HG03060 (cell line): ENCODE measurements at regions not wholly inside any gene's neighbourhood (a gene's known extent, or its start where the extent isn't known, plus 50 kb on each side); places are given as distances from the start of the nearest gene placed in this dataset.

Experiments used
- ATAC-seq: cut with Tn5 transposase; IDR thresholded peaks from one replicate; pipeline ENCODE4 v1.9.1; 2021; ENCODE audit warnings: low read depth, moderate number of reproducible peaks; ENCODE audit not compliant: unreplicated experiment

DNA sequence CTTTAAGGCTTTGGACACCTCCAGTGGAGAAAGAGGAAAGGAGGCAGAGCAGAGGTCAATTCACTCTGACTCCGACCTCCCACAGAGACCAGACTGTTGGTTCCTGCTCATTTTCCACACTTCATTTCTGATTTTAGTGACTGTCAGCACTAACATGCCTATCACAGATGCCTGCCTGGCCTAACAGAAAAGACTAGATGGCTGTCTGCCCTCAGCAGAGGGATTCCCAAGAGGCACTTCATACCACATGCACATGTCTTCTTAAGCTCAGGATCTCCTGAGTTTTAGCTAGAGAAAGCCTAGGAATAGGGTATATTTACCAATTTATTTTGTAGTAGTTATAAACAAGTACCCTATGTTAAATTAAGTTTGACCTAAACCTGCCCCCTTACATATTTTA, 336.0 kb downstream of the ENC1 start:
- no peak for ATAC-seq

DNA sequence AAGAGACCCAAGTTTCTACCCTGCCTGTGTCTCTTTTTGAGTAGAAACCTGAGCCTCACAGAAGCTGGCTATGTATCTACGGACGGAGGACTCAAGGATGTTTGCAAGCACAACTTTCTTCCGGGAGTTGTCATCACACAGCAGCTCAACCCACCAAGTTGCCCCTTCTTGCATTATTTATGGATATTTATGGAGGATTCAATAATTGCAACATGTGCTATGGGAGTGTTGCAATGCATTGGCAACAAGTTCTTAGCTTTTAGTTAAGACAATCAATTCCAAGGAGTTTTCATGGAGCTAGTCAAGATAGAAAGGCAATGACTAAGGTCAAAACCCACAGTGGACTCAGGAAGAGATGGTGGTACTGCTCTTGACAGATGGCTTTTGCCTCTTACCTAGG, 336.9 kb downstream of the ENC1 start:
- no peak for ATAC-seq

DNA sequence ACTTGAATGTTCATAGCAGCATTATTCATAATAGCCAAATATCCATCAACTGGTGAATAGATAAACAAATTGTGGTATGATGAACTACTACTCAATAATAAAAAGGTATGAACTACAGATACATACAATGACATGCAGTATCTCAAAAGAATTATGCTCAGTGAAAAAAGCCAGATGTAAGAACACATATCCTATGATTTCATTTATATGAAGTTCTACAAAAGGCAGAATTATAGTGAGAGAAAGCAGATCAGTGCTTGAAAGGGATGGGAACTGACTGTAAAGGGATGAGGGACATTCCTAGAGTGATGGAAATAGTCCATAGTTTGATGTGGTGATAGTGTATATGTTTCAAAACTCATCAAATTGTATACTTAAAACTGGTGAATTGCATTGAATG, 339.0 kb downstream of the ENC1 start:
- ATAC-seq = no peak

DNA sequence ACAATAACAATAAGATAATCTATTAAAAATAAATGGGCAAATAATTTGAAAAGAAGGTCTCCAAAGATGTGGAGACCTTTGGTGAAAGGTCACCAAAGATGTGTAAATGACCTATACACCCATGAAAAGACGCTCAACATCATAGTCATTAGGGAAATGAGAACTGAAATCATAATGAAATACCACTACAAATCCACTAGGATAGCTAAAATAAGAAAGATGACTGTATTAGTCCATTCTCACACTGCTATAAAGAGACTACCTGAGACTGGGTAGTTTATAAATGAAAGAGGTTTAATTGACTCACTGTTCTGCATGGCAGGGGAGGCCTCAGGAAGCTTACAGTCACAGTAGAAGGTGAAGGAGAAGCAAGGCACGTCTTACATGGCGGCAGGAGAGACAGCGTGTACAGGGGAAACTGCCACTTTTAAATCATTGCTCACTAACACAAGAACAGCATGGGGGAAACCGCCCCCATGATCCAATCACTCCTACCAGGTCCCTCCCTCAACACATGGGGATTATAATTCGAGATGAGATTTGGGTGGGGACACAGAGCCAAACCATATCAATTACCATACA, 339.6 kb downstream of the ENC1 start:
- no peak for ATAC-seq

DNA sequence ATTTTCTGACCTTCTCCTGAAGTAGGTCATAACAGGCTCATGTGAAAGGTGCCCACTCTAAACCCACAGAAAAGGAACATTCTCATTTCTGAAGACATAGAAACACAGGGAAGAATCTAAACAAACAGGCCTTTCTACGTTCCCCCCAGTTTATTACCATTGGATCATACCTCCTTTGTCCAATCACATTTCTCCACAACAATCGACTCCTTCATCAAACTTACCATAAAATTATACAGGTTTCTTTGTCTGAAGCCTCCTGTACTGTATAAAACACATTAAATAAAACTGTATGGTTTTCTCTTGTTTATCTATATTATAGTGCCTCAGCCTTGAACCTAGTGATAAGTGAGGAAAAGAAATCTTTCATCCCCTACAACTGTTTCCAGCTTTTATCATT, 340.7 kb downstream of the ENC1 start:
- no peak for ATAC-seq

DNA sequence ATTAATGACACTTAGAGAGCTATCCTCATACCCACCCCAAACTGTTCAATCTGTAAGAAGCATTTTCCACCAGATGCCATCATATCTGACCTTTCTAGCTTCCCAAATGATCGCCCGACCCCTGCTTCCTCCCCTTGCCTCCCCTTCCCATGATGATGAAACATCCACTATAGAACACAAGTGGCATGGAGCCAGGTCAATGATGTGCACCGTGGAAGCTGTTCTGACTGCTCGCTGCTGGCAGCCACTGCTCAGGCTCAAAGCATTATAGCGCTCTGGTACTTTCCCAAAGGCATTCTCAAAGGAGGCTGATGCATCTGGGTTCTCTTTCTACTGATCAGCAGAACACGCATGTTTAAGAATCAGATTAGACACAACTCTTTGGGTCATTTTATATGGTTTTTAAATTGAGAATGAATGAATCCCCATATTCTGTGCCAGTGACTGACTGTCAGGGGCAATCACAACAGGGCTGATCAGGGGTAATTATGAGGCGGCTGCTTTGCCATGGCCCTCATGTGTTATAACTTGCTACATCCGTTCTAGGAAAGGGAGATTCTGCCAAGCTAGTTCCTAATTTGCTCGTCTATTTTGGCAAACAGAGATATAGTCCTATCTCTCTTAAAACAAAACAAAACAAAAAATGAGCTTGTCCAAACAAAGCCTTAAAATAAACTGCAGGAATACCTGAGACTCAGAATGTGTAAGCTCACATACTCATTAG, 343.7 kb downstream of the ENC1 start:
- no peak for ATAC-seq

DNA sequence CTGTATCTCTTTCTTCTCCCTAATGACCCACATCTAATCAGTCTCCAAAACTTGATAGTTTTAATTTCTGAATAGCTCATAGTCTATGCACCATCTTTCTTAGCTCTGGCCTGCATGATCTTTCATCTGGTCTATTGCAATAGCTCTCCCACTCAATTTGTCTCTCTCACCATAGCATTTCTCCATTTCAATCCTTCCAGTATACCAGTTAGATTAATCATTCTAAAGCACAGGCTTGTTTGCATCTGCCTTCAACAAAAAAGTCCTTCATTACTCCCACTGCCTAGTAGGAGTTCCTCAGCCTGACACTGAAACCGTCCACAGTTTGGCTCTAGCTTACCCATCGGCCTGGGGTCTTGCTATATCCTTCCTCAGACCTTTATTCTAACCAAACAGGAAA, 344.9 kb downstream of the ENC1 start:
- no peak for ATAC-seq

DNA sequence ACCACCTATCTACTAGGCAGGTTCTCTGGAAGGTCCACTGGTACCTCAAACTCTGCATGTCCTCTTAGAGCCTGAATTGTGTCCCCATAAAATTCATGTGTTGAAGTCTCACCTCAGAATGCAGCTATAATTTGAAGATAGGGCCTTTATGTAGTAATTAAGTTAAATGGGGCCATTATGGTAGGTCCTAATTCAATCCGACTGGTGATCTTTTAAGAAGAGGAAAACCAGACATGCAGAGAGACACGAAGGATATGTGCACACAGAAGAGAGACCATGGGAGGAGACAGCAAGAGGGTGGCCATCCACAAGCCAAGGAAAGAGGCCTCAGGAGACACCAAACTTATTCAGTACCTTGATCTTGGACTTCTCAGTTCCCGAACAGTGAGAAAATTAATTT, 345.4 kb downstream of the ENC1 start:
- no peak for ATAC-seq

DNA sequence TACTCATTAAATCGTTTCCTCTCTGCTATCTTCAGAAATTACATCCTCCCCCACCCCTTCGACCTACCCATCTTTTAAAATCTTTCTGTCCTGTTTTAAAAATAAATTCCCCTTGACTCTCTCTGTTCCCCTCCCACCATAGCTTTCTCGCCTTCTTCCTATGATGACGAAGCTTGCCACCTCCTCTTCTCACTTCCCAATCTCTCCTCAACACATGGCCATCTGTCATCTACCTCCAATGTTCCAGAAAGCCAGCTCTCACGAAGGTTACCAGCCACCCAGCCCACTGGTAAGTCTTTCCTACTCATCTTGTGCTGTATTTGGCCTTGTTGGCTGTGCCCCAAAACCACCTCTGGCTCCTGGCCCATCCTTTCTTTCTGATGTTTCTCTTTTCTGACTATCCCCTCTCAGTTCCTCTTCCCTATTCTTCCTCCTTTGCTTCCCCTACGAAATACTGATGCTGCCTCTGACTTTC, 346.3 kb downstream of the ENC1 start:
- no peak for ATAC-seq

DNA sequence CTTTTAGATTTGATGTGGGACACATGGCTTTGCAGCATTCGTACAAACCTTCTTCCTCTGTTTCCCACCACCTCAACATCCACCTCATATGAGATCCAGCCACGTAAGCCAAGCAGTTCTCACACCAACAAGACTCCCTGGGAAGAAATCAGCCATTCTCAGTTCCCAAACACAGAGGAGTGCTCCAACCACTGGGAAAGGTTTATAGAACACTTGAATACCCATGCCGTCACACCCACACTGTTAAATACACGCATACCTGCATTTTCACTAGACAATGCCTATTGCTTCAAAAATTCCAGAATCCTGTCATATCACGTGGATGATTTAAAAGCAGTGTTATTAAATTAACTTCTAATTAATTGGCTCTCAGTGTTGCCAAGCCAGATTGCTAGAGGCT, 347.3 kb downstream of the ENC1 start:
- ATAC-seq = no peak

DNA sequence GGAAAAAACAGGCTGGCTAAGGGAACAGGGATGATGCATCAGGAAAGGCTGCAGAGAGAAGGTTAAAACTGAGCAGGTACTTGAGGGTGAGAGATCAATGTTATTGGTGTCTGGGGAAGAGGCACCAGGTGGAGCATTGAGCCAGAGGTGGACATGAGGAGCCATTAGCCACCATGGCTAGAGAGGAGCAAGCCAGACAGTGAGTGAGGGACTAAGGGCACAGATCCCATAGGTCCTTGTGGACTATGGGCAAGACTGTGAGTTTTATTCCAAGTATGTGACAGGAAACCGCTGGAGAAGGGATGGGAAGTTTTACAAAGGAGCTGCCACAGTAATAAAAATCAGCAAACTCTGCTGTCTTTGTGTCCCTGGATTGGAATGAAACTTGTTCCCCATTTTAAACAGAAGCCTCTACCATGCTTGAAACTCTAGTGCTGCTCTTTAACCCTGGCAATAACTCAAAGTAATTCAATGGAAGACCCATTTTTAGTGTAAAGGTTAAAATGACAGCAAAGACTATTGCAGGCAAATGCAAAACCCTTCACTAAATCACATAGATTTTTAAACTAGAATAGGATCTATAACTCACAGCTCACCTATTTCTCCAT, 349.8 kb downstream of the ENC1 start:
- ATAC-seq = no peak

DNA sequence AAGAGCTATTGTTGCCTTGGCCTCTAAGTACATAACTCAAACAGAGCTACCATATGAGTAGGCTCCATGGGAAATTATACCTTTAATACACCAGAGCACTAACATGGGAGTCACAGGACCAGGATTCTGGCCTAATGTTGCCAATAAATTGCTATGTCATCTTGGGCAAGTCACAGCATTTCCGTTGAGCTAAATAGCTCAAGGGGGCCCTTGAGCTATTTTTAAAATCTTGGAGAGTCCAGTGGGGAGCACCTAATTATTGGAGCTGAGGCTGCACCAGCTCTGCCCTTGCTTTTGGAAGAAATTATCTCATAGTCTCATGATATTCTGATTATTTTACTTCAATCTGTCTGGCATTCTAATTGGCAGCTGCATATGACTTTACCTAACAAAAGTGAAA, 350.8 kb downstream of the ENC1 start:
- ATAC-seq = no peak

DNA sequence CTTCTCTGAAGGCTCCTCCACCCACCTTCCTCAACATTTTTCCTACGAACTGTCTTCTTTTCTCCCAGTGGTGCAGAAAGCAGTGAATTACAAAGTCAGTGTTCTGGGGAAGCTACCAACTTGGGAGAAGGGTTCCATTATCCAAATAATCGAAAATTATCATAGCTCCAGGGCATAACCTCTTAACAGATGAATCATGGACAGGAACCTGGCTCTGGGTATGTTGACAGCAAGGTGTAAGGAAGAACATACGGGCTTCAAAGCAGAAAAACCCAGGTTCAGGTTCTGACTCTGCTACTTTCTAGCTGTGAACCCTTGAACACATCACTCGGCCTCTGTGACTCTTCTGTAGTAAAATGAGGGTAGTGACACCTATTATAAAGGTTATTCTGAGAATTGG, 351.3 kb downstream of the ENC1 start:
- ATAC-seq = no peak

DNA sequence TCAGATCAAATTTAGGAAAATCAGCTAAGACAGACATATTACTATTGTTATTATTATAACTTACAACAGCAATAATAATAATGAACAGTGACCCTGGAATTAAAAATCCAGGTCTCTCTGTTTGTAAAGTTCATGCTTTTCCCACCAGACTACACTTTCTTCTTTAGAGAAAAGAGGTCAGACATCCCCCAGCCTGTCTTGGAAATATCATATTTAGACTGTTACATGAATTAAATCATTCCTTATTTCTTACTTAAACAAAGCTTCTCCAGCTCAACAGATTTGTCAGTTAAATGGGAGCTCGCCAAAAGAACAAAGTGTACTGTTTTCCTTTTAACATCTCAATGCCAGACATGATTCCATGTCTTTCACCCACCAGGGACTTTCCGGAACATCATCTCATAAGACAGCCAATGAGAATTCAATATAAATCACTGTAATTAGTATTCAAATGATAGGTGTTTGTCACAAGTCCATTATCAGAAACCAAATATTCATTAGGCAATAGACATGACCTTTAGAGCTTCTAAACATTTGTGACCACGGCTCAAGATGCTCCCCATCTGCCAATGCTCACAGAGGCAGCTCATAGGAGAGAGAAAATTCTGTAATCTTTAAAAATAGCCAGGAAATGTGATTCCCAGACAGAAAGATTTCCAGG, 351.9 kb downstream of the ENC1 start:
- ATAC-seq = no peak

DNA sequence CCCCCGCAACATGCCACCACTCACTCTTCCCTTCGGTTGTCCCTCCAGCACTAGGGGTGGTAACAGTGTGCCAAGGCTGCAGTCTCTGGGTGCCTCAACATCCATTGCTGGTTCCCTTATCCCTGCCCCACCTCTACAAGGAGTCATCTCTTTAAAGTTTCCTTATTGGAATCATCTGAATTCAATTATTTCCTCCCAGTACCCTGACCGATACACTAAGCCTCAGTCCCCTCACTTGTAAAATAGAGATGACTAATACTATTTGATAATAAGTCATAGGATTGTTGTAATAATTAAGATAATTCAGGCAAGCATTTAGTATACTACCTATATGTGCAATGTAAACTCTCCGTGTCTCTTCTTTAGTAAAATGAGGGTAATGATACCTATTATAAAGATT, 352.5 kb downstream of the ENC1 start:
- no peak for ATAC-seq

DNA sequence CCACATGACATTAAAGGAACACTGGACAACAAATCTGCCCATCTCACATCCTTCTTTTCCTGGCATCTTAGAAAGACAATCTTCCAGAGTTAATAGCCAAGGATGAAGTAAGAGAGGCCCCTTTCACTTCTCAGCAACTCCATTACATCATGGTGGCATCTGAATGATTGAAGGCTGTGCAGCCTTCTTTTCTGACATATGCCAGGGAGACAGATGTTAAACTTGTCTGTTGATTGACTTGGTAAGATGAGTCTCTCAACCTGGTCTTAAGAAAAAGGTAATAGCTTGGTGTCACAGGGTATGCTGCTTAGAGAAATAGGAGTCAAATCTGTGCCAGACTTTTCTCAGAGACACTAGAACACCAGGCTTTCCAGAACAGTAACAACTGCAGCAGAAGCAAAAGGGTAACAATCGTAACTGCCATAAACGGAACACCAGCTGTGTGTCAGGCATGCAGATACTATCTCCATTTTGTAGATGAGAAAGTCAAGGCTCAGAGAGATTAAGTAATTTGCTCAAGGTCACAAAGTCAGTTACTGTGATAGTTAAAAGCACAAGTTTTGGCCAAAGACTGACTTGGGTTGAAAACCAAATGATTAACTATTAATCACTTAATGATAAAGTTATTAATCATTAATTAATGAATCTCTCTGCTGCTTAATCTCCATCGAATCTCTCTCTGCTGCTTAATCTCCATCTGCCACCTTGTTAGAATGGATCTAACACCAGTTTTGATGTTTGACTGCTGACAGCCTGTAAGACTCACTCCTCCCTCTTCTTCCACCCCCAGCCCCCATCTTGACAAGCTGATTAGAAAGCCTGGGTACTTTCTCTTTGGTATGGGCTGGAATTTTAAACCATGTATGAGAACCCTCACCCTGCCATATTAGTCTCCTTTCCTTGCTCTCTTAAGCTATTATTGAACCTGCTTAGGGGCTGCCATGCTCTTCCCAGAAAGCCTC, 353.5 kb downstream of the ENC1 start:
- no peak for ATAC-seq

DNA sequence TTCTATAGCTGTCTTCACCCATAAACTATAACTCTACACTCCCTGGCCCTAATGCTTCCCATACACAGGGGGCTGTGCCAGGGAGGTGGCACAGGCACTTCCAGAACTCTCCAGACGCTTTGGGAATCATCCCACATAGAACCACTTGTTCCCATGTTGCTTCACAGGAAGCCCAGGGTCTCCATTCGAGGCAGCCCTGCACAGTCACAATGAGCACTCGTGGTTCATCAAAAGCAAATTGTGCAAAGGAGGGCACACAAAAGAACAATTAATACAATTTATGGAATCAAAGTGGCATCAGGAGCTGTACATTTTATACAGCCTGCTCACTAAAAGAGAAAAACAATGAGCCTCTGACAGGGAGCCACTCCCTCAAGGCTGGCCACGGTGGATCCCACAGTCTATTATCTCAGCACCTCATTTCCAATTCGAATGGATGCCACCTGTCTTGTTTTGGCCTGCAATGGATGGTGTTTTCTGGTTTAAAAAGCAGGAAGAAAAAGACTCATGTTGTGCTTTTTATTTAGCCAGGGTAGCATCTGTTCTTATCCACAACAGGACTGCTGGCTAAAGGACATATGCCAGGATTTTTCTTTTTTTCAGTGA, 354.8 kb downstream of the ENC1 start:
- ATAC-seq = no peak

DNA sequence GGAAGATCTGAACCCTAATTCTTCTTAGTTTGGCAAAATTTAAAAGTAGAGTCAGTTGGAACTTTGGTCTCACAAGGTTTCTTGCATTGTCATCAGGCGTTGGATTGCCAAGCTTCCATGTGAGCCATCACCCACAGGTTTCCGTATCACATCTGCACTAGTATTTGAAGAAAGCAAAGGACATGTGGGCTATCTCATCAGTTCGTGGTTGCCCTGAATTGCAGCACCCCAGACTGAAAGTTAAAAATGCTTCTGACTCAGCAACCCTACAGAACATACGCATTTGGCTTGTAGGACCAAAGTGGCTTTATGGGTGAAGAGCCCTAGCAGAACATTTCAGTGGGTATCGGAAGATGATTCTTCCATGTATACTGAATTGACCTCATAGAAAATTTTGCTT, 358.0 kb downstream of the ENC1 start:
- ATAC-seq = no peak

DNA sequence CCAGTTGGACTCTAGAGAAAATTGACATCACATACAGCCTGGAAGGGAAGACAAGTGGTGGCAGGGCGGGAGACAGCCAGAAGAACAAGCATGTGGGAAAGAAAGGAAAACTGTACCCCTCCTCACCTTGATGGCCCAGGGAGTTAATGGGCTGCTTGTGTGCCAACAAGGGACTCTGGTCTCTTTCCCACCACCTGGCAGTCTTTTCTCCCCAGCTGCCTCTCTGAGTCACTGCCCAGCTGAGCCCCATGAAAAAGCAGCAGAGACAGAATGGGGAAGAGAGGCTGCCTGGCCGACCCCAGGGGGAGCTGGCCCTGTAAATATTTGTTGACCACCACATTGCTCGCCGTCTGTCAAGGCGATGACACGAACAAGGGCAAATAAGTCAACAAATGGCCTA, 359.4 kb downstream of the ENC1 start:
- ATAC-seq = no peak

DNA sequence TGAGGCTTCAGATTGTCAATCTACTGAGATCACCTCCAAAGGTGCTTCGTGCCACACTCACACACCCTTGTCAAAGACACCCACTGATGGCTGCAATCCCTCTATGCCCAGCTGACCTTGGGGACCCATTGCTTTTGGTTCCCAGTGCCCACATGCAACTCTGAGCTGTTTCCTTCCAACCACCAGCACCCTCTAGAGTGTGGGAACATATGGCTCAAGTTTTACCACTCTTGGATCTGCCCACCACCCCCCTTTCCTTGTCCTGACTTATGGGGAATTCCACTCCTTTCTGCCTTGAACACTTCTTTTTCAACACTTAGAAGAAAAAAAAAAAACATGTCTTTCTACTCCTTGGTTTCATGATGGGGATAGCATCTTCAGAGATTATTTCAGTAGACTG, 360.2 kb downstream of the ENC1 start:
- ATAC-seq = no peak
